HCT116 (cell line): ENCODE measurements at regions not wholly inside any gene's neighbourhood (a gene's known extent, or its start where the extent isn't known, plus 50 kb on each side); places are given as distances from the start of the nearest gene placed in this dataset.

Experiments used
- ATAC-seq: fragments of 200-7000 bp; cut with Tn5 transposase; 2 replicates; pipeline ENCODE4 v1.9.1; 2020; ENCODE audit warnings: mild to moderate bottlenecking, moderate library complexity
- BruUV-seq: library from RNA; stranded (reverse); fragments of 400-500 nt; replicated peaks from 2 replicates; lab custom pipeline; 2021; lab: Mats Ljungman, UMichigan
- CTCF ChIA-PET: fragments of 300-600 bp; sonication (Branson Sonifier 250); formaldehyde crosslinking; loops from one replicate; lab custom pipeline; 2021; ENCODE audit warnings: antibody characterized with exemption; lab: Charles Lee
- POLR2A ChIA-PET: fragments of 300-600, 350-600 bp; sonication (Branson Sonifier 250); formaldehyde crosslinking; loops from one replicate; lab custom pipeline; 2021; ENCODE audit warnings: antibody characterized with exemption; lab: Charles Lee
- RAD21 ChIA-PET, 2 experiments: fragments of 300-600 bp; sonication (Branson Sonifier 250); formaldehyde crosslinking; loops; one replicate each; lab custom pipeline; 2023; ENCODE audit warnings: low total read pairs in 2 of 2; ENCODE audit not compliant: uncharacterized antibody in 2 of 2, unreplicated experiment in 2 of 2, low non-redundant PET in 1 of 2; lab: Charles Lee
- DNase-seq: peaks from one replicate; pipeline ENCODE4 v3.0.0-alpha.2; 2010; ENCODE audit warnings: low read depth, low spot score
- H2AFZ ChIP-seq: fragments of 200-600 bp; shearing (Covaris generic), sonication (generic); 2 replicates; pipeline ENCODE4 v1.6.1; 2017; ENCODE audit warnings: low read depth, mixed run types, mixed read lengths, antibody characterized with exemption, low read length; ENCODE audit not compliant: poor library complexity, severe bottlenecking
- H3K27ac ChIP-seq: 2 replicates; pipeline ENCODE4 v1.5.1; 2012; ENCODE audit warnings: low read depth, low read length
- H3K27me3 ChIP-seq: fragments of 200-600 bp; sonication (generic); 2 replicates; pipeline ENCODE4 v1.6.1; 2016; ENCODE audit warnings: mixed run types, low read length, mixed read lengths; ENCODE audit not compliant: insufficient read depth
- H3K36me3 ChIP-seq, 2 experiments: fragments of 200-500 bp in 1 of 2; fragments of 200-600 bp in 1 of 2; sonication (Bioruptor generic) in 1 of 2; sonication (generic) in 1 of 2; 2 replicates each; pipeline versions ENCODE4 v1.5.1 to v1.6.1; 2014 to 2016; ENCODE audit warnings: low read length in 2 of 2, inconsistent platforms in 1 of 2, mixed read lengths in 1 of 2, mixed run types in 1 of 2; ENCODE audit not compliant: insufficient read depth in 2 of 2, control insufficient read depth in 1 of 2
- H3K4me1 ChIP-seq, 2 experiments: fragments of 200-600 bp in 1 of 2; sonication (generic) in 1 of 2; 2 replicates each; pipeline versions ENCODE4 v1.5.1 to v1.6.1; 2012 to 2017; ENCODE audit warnings: low read length in 2 of 2, inconsistent platforms in 1 of 2, mild to moderate bottlenecking in 1 of 2, mixed read lengths in 1 of 2, mixed run types in 1 of 2, moderate library complexity in 1 of 2; ENCODE audit not compliant: insufficient read depth in 2 of 2, control insufficient read depth in 1 of 2
- H3K4me2 ChIP-seq: fragments of 200-600 bp; sonication (generic); 2 replicates; pipeline ENCODE4 v1.6.1; 2017; ENCODE audit warnings: mixed run types, low read length, mixed read lengths
- H3K4me3 ChIP-seq, 2 experiments: fragments of 200-600 bp in 1 of 2; sonication (generic) in 1 of 2; replicated peaks in 1 of 2; 2 replicates each; pipeline ENCODE4 v1.5.1; 2011 to 2016; ENCODE audit warnings: low read length in 2 of 2, control low read depth in 1 of 2, low read depth in 1 of 2, mild to moderate bottlenecking in 1 of 2, mixed read lengths in 1 of 2, mixed run types in 1 of 2
- H3K79me2 ChIP-seq: fragments of 200-600 bp; sonication (generic); 2 replicates; pipeline ENCODE4 v1.6.1; 2017; ENCODE audit warnings: mild to moderate bottlenecking, mixed run types, low read length, moderate library complexity, mixed read lengths; ENCODE audit not compliant: insufficient read depth
- H3K9ac ChIP-seq: fragments of 200-600 bp; sonication (generic); 2 replicates; pipeline ENCODE4 v1.6.1; 2016; ENCODE audit warnings: low read length, mixed read lengths
- H3K9me2 ChIP-seq: fragments of 200-600 bp; sonication (generic), shearing (Covaris generic); 2 replicates; pipeline ENCODE4 v1.6.1; 2017; ENCODE audit warnings: mixed run types, mild to moderate bottlenecking, moderate library complexity; ENCODE audit not compliant: insufficient read depth
- H3K9me3 ChIP-seq, 2 experiments: fragments of 200-500 bp in 1 of 2; fragments of 200-600 bp in 1 of 2; sonication (Bioruptor generic) in 1 of 2; sonication (generic) in 1 of 2; 2 replicates each; pipeline ENCODE4 v1.6.1; 2014 to 2017; ENCODE audit warnings: low read length in 2 of 2, mixed read lengths in 2 of 2, inconsistent platforms in 1 of 2, low read depth in 1 of 2, mild to moderate bottlenecking in 1 of 2, mixed run types in 1 of 2, moderate library complexity in 1 of 2; ENCODE audit not compliant: control insufficient read depth in 1 of 2, insufficient read depth in 1 of 2
- H4K20me1 ChIP-seq: fragments of 200-600 bp; sonication (generic), shearing (Covaris generic); 2 replicates; pipeline ENCODE4 v1.6.1; 2017; ENCODE audit warnings: mixed run types, mild to moderate bottlenecking, moderate library complexity; ENCODE audit not compliant: insufficient read depth
- ATF3 ChIP-seq: IDR thresholded peaks from 2 replicates; pipeline ENCODE4 v1.6.1; 2012
- CBX3 ChIP-seq: IDR thresholded peaks from 2 replicates; pipeline ENCODE4 v1.6.1; 2012; ENCODE audit warnings: low read depth
- CEBPB ChIP-seq: IDR thresholded peaks from 2 replicates; pipeline ENCODE4 v1.6.1; 2012; ENCODE audit warnings: low read depth
- EGR1 ChIP-seq: IDR thresholded peaks from 2 replicates; pipeline ENCODE4 v1.6.1; 2012; ENCODE audit warnings: low read depth
- ELF1 ChIP-seq: IDR thresholded peaks from 2 replicates; pipeline ENCODE4 v1.6.1; 2012; ENCODE audit warnings: low read depth, borderline replicate concordance
- EZH2 ChIP-seq: fragments of 200-600 bp; sonication (generic); IDR thresholded peaks from 2 replicates; pipeline ENCODE4 v1.6.1; 2017; ENCODE audit warnings: antibody characterized with exemption, mixed run types
- EZH2phosphoT487 ChIP-seq: fragments of 200-600 bp; IDR thresholded peaks from 2 replicates; pipeline ENCODE4 v1.6.1; 2018; ENCODE audit warnings: antibody characterized with exemption, borderline replicate concordance
- FOSL1 ChIP-seq: IDR thresholded peaks from 2 replicates; pipeline ENCODE4 v1.6.1; 2012; ENCODE audit warnings: low read depth
- JUND ChIP-seq: IDR thresholded peaks from 2 replicates; pipeline ENCODE4 v1.6.1; 2012
- POLR2A ChIP-seq: IDR thresholded peaks from 2 replicates; pipeline ENCODE4 v1.7.0; 2011; ENCODE audit warnings: borderline replicate concordance; ENCODE audit not compliant: insufficient read depth, insufficient read length; ENCODE audit errors: extremely low read depth
- POLR2AphosphoS5 ChIP-seq: IDR thresholded peaks from 2 replicates; pipeline ENCODE4 v1.6.1; 2011; ENCODE audit warnings: mild to moderate bottlenecking, low read depth, low read length, moderate library complexity
- RAD21 ChIP-seq: IDR thresholded peaks from 2 replicates; pipeline ENCODE4 v1.6.1; 2012; ENCODE audit warnings: low read depth, mild to moderate bottlenecking
- SIN3A ChIP-seq: IDR thresholded peaks from 2 replicates; pipeline ENCODE4 v1.6.1; 2012; ENCODE audit warnings: low read depth
- SP1 ChIP-seq: IDR thresholded peaks from 2 replicates; pipeline ENCODE4 v1.6.1; 2012; ENCODE audit warnings: low read depth
- ZFX ChIP-seq: fragments of 450-650 bp; IDR thresholded peaks from 2 replicates; pipeline ENCODE4 v1.6.1; 2017
- ZNF274 ChIP-seq: fragments of 200-500 bp; sonication (Bioruptor generic); IDR thresholded peaks from 2 replicates; pipeline ENCODE4 v1.6.1; 2014; ENCODE audit warnings: mild to moderate bottlenecking, low read depth, low read length, inconsistent platforms
- intact Hi-C: fragments of 100-400 bp; cut with micrococcal nuclease; formaldehyde crosslinking; loops from 2 replicates; pipeline ENCODE4 v1.10.0; 2022
- TF ChIP-seq, protein P1 (sequence below): IDR thresholded peaks from 2 replicates; pipeline ENCODE4 v1.6.1; 2012; ENCODE audit warnings: low read depth
- TF ChIP-seq, protein P2 (sequence below), 3 experiments: fragments of 200-600 bp in 1 of 3; sonication (generic) in 1 of 3; IDR thresholded peaks in 2 of 3; conservative IDR thresholded peaks in 1 of 3; 2 replicates each; pipeline ENCODE4 v1.5.1; 2012 to 2017; ENCODE audit warnings: low read depth in 2 of 3, low read length in 2 of 3, antibody characterized with exemption in 1 of 3, borderline replicate concordance in 1 of 3, control low read depth in 1 of 3, mild to moderate bottlenecking in 1 of 3, mixed read lengths in 1 of 3, mixed run types in 1 of 3, moderate library complexity in 1 of 3; ENCODE audit not compliant: insufficient read depth in 1 of 3
- TF ChIP-seq, protein P3 (sequence below): IDR thresholded peaks from 2 replicates; pipeline ENCODE4 v1.6.1; 2011; ENCODE audit warnings: mild to moderate bottlenecking, low read length, moderate library complexity; ENCODE audit not compliant: insufficient replicate concordance; ENCODE audit errors: extremely low read depth

GRCh38 chr7:67724435-67724834, 727.8 kb downstream of the TYW1 start:
- DNase-seq = no peak
- H3K27ac ChIP-seq = no peak overlapping the region
- ChIA-PET RAD21 (no interaction called here), CTCF (no interaction called here), POLR2A (no interaction called here)
- H3K4me3 ChIP-seq = no peak overlapping the region
- H3K36me3 ChIP-seq = no peaks in the 10 kb centered on the region
- no peak overlapping the region for H3K9ac ChIP-seq
- peaks cover 0 to 7% of the 10 kb centered on the region in 2 experiments; a peak in 2 of 4 replicates for H3K9me3 ChIP-seq
- H4K20me1 ChIP-seq = no peaks in the 10 kb centered on the region
- BruUV-seq = no TSS peak
- no peaks in the 10 kb centered on the region for H3K9me2 ChIP-seq
- intact Hi-C loops = no loop called here
- H3K79me2 ChIP-seq = no peaks in the 10 kb centered on the region
- no peak overlapping the region for H3K4me2 ChIP-seq
- H3K4me1 ChIP-seq = no peaks in the 10 kb centered on the region
- no peak for TF ChIP-seq ZNF274
- TF ChIP-seq FOSL1 = no peak
- no peak for TF ChIP-seq JUND
- TF ChIP-seq, protein P1, sequence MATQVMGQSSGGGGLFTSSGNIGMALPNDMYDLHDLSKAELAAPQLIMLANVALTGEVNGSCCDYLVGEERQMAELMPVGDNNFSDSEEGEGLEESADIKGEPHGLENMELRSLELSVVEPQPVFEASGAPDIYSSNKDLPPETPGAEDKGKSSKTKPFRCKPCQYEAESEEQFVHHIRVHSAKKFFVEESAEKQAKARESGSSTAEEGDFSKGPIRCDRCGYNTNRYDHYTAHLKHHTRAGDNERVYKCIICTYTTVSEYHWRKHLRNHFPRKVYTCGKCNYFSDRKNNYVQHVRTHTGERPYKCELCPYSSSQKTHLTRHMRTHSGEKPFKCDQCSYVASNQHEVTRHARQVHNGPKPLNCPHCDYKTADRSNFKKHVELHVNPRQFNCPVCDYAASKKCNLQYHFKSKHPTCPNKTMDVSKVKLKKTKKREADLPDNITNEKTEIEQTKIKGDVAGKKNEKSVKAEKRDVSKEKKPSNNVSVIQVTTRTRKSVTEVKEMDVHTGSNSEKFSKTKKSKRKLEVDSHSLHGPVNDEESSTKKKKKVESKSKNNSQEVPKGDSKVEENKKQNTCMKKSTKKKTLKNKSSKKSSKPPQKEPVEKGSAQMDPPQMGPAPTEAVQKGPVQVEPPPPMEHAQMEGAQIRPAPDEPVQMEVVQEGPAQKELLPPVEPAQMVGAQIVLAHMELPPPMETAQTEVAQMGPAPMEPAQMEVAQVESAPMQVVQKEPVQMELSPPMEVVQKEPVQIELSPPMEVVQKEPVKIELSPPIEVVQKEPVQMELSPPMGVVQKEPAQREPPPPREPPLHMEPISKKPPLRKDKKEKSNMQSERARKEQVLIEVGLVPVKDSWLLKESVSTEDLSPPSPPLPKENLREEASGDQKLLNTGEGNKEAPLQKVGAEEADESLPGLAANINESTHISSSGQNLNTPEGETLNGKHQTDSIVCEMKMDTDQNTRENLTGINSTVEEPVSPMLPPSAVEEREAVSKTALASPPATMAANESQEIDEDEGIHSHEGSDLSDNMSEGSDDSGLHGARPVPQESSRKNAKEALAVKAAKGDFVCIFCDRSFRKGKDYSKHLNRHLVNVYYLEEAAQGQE = no peak
- no peak for TF ChIP-seq POLR2A
- TF ChIP-seq SIN3A = no peak
- TF ChIP-seq POLR2AphosphoS5 = no peak
- TF ChIP-seq EZH2 = no peak
- no peak for TF ChIP-seq CEBPB
- TF ChIP-seq ZFX = no peak
- TF ChIP-seq, protein P2, sequence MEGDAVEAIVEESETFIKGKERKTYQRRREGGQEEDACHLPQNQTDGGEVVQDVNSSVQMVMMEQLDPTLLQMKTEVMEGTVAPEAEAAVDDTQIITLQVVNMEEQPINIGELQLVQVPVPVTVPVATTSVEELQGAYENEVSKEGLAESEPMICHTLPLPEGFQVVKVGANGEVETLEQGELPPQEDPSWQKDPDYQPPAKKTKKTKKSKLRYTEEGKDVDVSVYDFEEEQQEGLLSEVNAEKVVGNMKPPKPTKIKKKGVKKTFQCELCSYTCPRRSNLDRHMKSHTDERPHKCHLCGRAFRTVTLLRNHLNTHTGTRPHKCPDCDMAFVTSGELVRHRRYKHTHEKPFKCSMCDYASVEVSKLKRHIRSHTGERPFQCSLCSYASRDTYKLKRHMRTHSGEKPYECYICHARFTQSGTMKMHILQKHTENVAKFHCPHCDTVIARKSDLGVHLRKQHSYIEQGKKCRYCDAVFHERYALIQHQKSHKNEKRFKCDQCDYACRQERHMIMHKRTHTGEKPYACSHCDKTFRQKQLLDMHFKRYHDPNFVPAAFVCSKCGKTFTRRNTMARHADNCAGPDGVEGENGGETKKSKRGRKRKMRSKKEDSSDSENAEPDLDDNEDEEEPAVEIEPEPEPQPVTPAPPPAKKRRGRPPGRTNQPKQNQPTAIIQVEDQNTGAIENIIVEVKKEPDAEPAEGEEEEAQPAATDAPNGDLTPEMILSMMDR (IDR thresholded peaks at IDR 0.05 in 2 of 3, conservative IDR thresholded peaks at IDR 0.05 in 1 of 3; ENCODE audit: borderline replicate concordance in 1 of 3, insufficient read depth in 1 of 3, low read depth in 2 of 3, low read length in 2 of 3) = no peak
- no peak for TF ChIP-seq ATF3
- TF ChIP-seq EGR1 = no peak
- TF ChIP-seq EZH2phosphoT487 = no peak
- TF ChIP-seq RAD21 = no peak
- no peak for TF ChIP-seq CBX3
- no peak for TF ChIP-seq ELF1
- TF ChIP-seq, protein P3, sequence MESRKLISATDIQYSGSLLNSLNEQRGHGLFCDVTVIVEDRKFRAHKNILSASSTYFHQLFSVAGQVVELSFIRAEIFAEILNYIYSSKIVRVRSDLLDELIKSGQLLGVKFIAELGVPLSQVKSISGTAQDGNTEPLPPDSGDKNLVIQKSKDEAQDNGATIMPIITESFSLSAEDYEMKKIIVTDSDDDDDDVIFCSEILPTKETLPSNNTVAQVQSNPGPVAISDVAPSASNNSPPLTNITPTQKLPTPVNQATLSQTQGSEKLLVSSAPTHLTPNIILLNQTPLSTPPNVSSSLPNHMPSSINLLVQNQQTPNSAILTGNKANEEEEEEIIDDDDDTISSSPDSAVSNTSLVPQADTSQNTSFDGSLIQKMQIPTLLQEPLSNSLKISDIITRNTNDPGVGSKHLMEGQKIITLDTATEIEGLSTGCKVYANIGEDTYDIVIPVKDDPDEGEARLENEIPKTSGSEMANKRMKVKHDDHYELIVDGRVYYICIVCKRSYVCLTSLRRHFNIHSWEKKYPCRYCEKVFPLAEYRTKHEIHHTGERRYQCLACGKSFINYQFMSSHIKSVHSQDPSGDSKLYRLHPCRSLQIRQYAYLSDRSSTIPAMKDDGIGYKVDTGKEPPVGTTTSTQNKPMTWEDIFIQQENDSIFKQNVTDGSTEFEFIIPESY = no peak
- no peak for TF ChIP-seq SP1
- no peaks in the 10 kb centered on the region for H3K27me3 ChIP-seq
- H2AFZ ChIP-seq = no peak overlapping the region
- no peak for ATAC-seq
